Natural killer cell (primary cell): ENCODE measurements at regions not wholly inside any gene's neighbourhood (a gene's known extent, or its start where the extent isn't known, plus 50 kb on each side); places are given as distances from the start of the nearest gene placed in this dataset.

Experiments used
- ATAC-seq, 3 donors: fragments of 150-1000 bp in 2 of 3; fragments of 200-7000 bp in 1 of 3; cut with Tn5 transposase; 1 replicate in 1 of 3; 2 replicates in 2 of 3; pipeline ENCODE4 v1.10.0; 2021; ENCODE audit warnings: mild to moderate bottlenecking in 2 of 3, moderate library complexity in 2 of 3
- DNase-seq, 2 donors: peaks; one replicate each; pipeline versions ENCODE4 v3.0.0 to v3.0.0-alpha.2; 2013 to 2021; ENCODE audit warnings: mixed read lengths in 1 of 2
- H3K27ac ChIP-seq: one replicate; pipeline ENCODE4 v1.5.1; 2013; ENCODE audit warnings: mild to moderate bottlenecking, low read length
- H3K27me3 ChIP-seq: one replicate; pipeline ENCODE4 v1.6.1; 2013; ENCODE audit warnings: low read length; ENCODE audit not compliant: control insufficient read depth, insufficient read depth
- H3K36me3 ChIP-seq: one replicate; pipeline ENCODE4 v1.6.1; 2013; ENCODE audit warnings: low read length; ENCODE audit not compliant: control insufficient read depth, insufficient read depth
- H3K4me1 ChIP-seq: one replicate; pipeline ENCODE4 v1.6.1; 2013; ENCODE audit warnings: low read length; ENCODE audit not compliant: control insufficient read depth, insufficient read depth
- H3K4me3 ChIP-seq: one replicate; pipeline ENCODE4 v1.5.1; 2013; ENCODE audit warnings: low read length
- H3K9me3 ChIP-seq: one replicate; pipeline ENCODE4 v1.6.1; 2013; ENCODE audit warnings: low read length; ENCODE audit not compliant: control insufficient read depth, insufficient read depth
- H3K27ac Mint-ChIP-seq, 2 donors: one replicate each; pipeline ENCODE4 v1.8.0; 2022; ENCODE audit warnings: mild to moderate bottlenecking in 2 of 2, mixed read lengths in 2 of 2, moderate library complexity in 1 of 2
- H3K27me3 Mint-ChIP-seq, 2 donors: one replicate each; pipeline ENCODE4 v1.8.0; 2022; ENCODE audit warnings: low read depth in 2 of 2, mixed read lengths in 2 of 2
- H3K36me3 Mint-ChIP-seq: one replicate; pipeline ENCODE4 v1.8.0; 2022; ENCODE audit warnings: mixed read lengths
- H3K4me1 Mint-ChIP-seq, 2 donors: one replicate each; pipeline ENCODE4 v1.8.0; 2022; ENCODE audit warnings: mixed read lengths in 2 of 2
- H3K4me3 Mint-ChIP-seq: one replicate; pipeline ENCODE4 v1.8.0; 2022; ENCODE audit warnings: mild to moderate bottlenecking, moderate library complexity, mixed read lengths
- H3K9me3 Mint-ChIP-seq, 2 donors: one replicate each; pipeline ENCODE4 v1.8.0; 2022; ENCODE audit warnings: mixed read lengths in 2 of 2
- WGBS: methylation state at CpG from one replicate; pipeline ENCODE4 v1.1.7; 2013; ENCODE audit warnings: missing lambda C conversion rate; ENCODE audit not compliant: insufficient coverage; 5-methylcytosine and 5-hydroxymethylcytosine counted together
- intact Hi-C: fragments of 100-400 bp; cut with micrococcal nuclease; formaldehyde crosslinking; loops from one replicate; pipeline ENCODE4 v1.14.2; 2022
- TF ChIP-seq, protein P1 (sequence below): fragments of 200-600 bp; IDR thresholded peaks from one replicate; pipeline ENCODE4 v1.8.0; 2022; ENCODE audit warnings: antibody characterized with exemption

DNA sequence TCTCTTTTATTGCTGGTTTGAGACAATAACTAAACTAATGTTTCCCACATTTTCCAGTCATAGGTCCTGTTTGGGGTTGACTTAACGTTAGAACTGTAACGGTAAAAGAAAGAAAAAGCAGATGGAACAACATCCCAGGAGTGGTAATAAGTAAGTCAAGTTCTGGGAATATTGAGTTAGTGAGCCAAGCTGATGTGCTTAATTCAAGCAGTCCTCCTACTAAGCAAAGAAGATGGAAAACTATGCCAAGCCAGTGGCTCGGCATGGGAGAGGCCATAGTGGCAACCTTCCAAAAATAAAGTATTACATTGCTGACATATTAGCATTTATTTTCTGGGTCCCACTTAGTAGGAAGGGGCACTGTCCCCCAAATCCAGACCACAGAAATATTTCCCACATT is 161.7 kb upstream of the CDH5 start:
- H3K27me3 Mint-ChIP-seq, result peaks cover 10 to 18% of the 10 kb centered on the region in 2 donors
- intact Hi-C loops, result no loop called here
- DNase-seq, result no peak
- H3K4me1 ChIP-seq, result no peaks in the 10 kb centered on the region
- H3K4me3 ChIP-seq, result no peak overlapping the region
- WGBS, result 90% methylated on average over 3 of the region's 3 CpGs
- no peaks in the 10 kb centered on the region for H3K36me3 ChIP-seq
- no peaks in the 10 kb centered on the region for H3K27me3 ChIP-seq
- H3K4me1 Mint-ChIP-seq, result peaks cover 0 to 3% of the 10 kb centered on the region in 2 donors
- TF ChIP-seq, protein P1, sequence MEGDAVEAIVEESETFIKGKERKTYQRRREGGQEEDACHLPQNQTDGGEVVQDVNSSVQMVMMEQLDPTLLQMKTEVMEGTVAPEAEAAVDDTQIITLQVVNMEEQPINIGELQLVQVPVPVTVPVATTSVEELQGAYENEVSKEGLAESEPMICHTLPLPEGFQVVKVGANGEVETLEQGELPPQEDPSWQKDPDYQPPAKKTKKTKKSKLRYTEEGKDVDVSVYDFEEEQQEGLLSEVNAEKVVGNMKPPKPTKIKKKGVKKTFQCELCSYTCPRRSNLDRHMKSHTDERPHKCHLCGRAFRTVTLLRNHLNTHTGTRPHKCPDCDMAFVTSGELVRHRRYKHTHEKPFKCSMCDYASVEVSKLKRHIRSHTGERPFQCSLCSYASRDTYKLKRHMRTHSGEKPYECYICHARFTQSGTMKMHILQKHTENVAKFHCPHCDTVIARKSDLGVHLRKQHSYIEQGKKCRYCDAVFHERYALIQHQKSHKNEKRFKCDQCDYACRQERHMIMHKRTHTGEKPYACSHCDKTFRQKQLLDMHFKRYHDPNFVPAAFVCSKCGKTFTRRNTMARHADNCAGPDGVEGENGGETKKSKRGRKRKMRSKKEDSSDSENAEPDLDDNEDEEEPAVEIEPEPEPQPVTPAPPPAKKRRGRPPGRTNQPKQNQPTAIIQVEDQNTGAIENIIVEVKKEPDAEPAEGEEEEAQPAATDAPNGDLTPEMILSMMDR, result no peak
- H3K9me3 ChIP-seq, result no peaks in the 10 kb centered on the region
- no peaks in the 10 kb centered on the region for H3K9me3 Mint-ChIP-seq
- ATAC-seq, result no peak
- no peak overlapping the region for H3K27ac Mint-ChIP-seq
- no peak overlapping the region for H3K27ac ChIP-seq
- no peaks in the 10 kb centered on the region for H3K36me3 Mint-ChIP-seq
- no peak overlapping the region for H3K4me3 Mint-ChIP-seq

DNA sequence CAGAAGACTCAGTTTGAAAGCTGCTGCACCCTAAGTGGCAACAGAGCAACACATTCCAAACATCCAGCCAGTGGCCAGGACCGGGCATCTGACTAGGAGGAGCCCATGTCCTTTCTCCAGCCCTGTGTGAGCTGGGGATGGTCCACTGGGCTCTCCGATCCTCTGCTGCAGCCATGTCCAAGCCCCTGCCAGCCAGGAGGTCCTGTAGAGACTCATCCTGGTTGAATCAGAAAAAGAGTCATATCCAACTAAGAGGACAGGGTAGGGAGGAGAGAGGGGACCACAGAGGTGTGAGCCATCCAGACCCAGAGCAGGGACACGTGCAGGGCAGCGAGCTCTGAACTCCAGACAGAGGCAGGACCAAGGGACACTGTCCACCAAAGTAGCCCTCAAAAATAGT is 163.0 kb upstream of the CDH5 start:
- Mint-ChIP-seq H3K36me3 (no peaks in the 10 kb centered on the region), H3K9me3 (no peaks in the 10 kb centered on the region), H3K4me3 (no peak overlapping the region), H3K27ac (no peak overlapping the region), H3K4me1 (peaks cover 0 to 3% of the 10 kb centered on the region in 2 donors), H3K27me3 (peaks cover 8 to 15% of the 10 kb centered on the region in 2 donors)
- no peaks in the 10 kb centered on the region for H3K4me1 ChIP-seq
- no peak overlapping the region for H3K27ac ChIP-seq
- WGBS, result 89% methylated on average over 4 of the region's 4 CpGs
- TF ChIP-seq, protein P1, result no peak
- DNase-seq (no peak), ATAC-seq (no peak)
- no peaks in the 10 kb centered on the region for H3K9me3 ChIP-seq
- no peaks in the 10 kb centered on the region for H3K27me3 ChIP-seq
- H3K36me3 ChIP-seq, result no peaks in the 10 kb centered on the region
- no peak overlapping the region for H3K4me3 ChIP-seq
- intact Hi-C loops, result no loop called here

DNA sequence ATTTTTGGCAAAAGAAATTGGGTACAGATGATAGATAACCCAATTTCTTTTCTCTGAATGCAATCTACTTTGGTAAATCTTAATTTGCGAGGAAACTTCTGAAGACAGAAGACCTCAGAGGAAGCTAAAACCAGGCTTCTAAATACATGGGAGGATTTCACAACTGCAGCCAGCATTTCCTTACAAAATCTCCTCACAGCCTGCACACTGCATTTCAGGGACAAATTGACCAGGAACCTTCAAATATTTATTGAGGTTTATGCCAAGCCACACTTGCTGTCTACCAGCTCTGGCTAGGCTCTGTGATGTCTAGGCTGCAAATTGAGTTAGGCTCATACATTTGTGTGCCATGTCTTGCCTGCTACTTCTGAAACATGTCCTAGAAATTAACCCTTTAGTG is 167.3 kb upstream of the CDH5 start:
- no peak overlapping the region for H3K27ac ChIP-seq
- Mint-ChIP-seq H3K36me3 (no peaks in the 10 kb centered on the region), H3K4me3 (no peak overlapping the region), H3K4me1 (peaks cover 0 to 3% of the 10 kb centered on the region in 2 donors), H3K9me3 (no peaks in the 10 kb centered on the region), H3K27ac (no peak overlapping the region), H3K27me3 (peaks cover 0 to 2% of the 10 kb centered on the region in 2 donors)
- no peaks in the 10 kb centered on the region for H3K9me3 ChIP-seq
- H3K4me3 ChIP-seq, result no peak overlapping the region
- no peaks in the 10 kb centered on the region for H3K36me3 ChIP-seq
- TF ChIP-seq, protein P1, result no peak
- intact Hi-C loops, result no loop called here
- DNase-seq (no peak), ATAC-seq (no peak)
- H3K4me1 ChIP-seq, result no peaks in the 10 kb centered on the region
- no peaks in the 10 kb centered on the region for H3K27me3 ChIP-seq
- 100% methylated on average over 1 of the region's 1 CpG for WGBS

DNA sequence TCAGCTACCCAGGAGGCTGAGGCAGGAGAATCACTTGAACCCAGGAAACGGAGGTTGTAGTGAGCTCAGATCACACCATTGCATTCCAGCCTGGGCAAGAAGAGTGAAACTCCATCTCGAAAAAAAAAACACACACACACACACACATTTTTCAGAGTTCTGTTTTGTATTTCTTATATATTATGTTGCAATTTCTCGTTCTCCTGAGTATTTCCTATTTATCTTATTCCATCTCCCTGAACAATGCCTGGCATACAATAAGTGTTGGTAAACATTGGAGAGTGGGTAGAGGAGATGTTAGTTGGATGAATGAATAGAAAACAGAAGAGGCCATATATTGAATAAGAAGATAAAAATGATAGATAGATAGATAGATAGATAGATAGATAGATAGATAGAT is 167.8 kb upstream of the CDH5 start:
- 36% methylated on average over 1 of the region's 3 CpGs for WGBS
- no peak overlapping the region for H3K27ac Mint-ChIP-seq

More for the DNA sequence above, 167.8 kb upstream of the CDH5 start:
- DNase-seq, result no peak
- Mint-ChIP-seq H3K4me3 (no peak overlapping the region), H3K27me3 (peaks cover 0 to 2% of the 10 kb centered on the region in 2 donors), H3K9me3 (no peaks in the 10 kb centered on the region), H3K36me3 (no peaks in the 10 kb centered on the region), H3K4me1 (peaks cover 0 to 3% of the 10 kb centered on the region in 2 donors)
- TF ChIP-seq, protein P1, result no peak
- ATAC-seq, result no peak
- Histone ChIP-seq H3K9me3 (no peaks in the 10 kb centered on the region), H3K4me3 (no peak overlapping the region), H3K4me1 (no peaks in the 10 kb centered on the region), H3K27ac (no peak overlapping the region), H3K36me3 (no peaks in the 10 kb centered on the region), H3K27me3 (no peaks in the 10 kb centered on the region)
- intact Hi-C loops, result no loop called here
